ENCODE measurements at regions not wholly inside any gene's neighbourhood (a gene's known extent, or its start where the extent isn't known, plus 50 kb on each side); places are given as distances from the start of the nearest gene placed in this dataset.

DNA sequence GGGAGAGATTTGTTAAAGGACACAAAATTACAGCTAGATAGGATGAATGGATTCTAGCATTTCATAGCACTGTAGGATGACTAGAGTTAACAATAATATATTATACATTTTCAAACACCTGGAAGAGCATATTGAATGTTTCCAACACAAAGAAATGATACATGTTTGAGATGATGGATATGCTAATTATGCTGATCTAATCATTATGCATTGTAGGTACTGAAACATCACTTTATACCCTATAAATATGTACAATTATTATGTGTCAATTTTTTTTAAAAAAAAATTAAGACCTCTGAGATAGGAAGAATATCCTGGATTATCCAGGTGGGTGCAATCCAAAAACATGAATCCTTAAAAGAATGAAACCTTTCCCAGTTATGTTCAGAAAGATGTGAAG, 100.3 kb upstream of the CPNE8 start:
- POLR2A ChIA-PET (ENCODE audit: unreplicated experiment) = no interaction called here
- H3K4me1 ChIP-seq (replicated peaks; ENCODE audit: insufficient read depth) = no peaks in the 10 kb centered on the region
- H2AFZ ChIP-seq = no peak overlapping the region
- H3K79me2 ChIP-seq (ENCODE audit: low read depth) = no peaks in the 10 kb centered on the region
- H3K4me2 ChIP-seq = no peak overlapping the region
- no peaks in the 10 kb centered on the region for H3K9me3 ChIP-seq (ENCODE audit: insufficient read depth, low read depth)
- H3K36me3 ChIP-seq (ENCODE audit: low read depth) = no peaks in the 10 kb centered on the region
- no peak overlapping the region for H3K4me3 ChIP-seq
- no peaks in the 10 kb centered on the region for H3F3A ChIP-seq (ENCODE audit: insufficient read depth, low read depth)
- no peaks in the 10 kb centered on the region for H4K20me1 ChIP-seq (ENCODE audit: insufficient read depth)
- no peak overlapping the region for H3K27ac ChIP-seq
- no peak for DNase-seq
- CTCF ChIA-PET = no interaction called here
- H3K9me2 ChIP-seq (ENCODE audit: insufficient read depth) = no peaks in the 10 kb centered on the region
- TF ChIP-seq, protein P1, sequence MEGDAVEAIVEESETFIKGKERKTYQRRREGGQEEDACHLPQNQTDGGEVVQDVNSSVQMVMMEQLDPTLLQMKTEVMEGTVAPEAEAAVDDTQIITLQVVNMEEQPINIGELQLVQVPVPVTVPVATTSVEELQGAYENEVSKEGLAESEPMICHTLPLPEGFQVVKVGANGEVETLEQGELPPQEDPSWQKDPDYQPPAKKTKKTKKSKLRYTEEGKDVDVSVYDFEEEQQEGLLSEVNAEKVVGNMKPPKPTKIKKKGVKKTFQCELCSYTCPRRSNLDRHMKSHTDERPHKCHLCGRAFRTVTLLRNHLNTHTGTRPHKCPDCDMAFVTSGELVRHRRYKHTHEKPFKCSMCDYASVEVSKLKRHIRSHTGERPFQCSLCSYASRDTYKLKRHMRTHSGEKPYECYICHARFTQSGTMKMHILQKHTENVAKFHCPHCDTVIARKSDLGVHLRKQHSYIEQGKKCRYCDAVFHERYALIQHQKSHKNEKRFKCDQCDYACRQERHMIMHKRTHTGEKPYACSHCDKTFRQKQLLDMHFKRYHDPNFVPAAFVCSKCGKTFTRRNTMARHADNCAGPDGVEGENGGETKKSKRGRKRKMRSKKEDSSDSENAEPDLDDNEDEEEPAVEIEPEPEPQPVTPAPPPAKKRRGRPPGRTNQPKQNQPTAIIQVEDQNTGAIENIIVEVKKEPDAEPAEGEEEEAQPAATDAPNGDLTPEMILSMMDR (conservative IDR thresholded peaks at IDR 0.05) = no peak
- TF ChIP-seq EZH2 (IDR thresholded peaks at IDR 0.05; ENCODE audit: low read depth) = no peak
- no peaks in the 10 kb centered on the region for H3K27me3 ChIP-seq (ENCODE audit: insufficient read depth, low read depth)
- intact Hi-C loops (cut with micrococcal nuclease; ENCODE audit: unreplicated experiment) = no loop called here
- no TSS peak for BruUV-seq (replicated peaks)

- Histone ChIP-seq H3K9me3 (ENCODE audit: insufficient read depth, low read depth) (no peaks in the 10 kb centered on the region), H4K20me1 (ENCODE audit: insufficient read depth) (no peaks in the 10 kb centered on the region), H3K4me3 (no peak overlapping the region), H3K36me3 (ENCODE audit: low read depth) (no peaks in the 10 kb centered on the region), H3K27me3 (ENCODE audit: insufficient read depth, low read depth) (no peaks in the 10 kb centered on the region), H3F3A (ENCODE audit: insufficient read depth, low read depth) (no peaks in the 10 kb centered on the region), H3K4me2 (no peak overlapping the region), H3K27ac (no peak overlapping the region), H3K79me2 (ENCODE audit: low read depth) (no peaks in the 10 kb centered on the region), H3K4me1 (replicated peaks; ENCODE audit: insufficient read depth) (no peaks in the 10 kb centered on the region), H2AFZ (no peak overlapping the region), H3K9me2 (ENCODE audit: insufficient read depth) (no peaks in the 10 kb centered on the region)
- ChIA-PET CTCF (no interaction called here), POLR2A (ENCODE audit: unreplicated experiment) (no interaction called here)
- intact Hi-C loops (cut with micrococcal nuclease; ENCODE audit: unreplicated experiment) = no loop called here
- DNase-seq = no peak
- TF ChIP-seq, protein P1 (conservative IDR thresholded peaks at IDR 0.05) = no peak
- no peak for TF ChIP-seq EZH2 (IDR thresholded peaks at IDR 0.05; ENCODE audit: low read depth)
- BruUV-seq (replicated peaks) = no TSS peak
Measured at GRCh38 chr12:39003541-39004155, 98.3 kb upstream of the CPNE8 start.

DNA sequence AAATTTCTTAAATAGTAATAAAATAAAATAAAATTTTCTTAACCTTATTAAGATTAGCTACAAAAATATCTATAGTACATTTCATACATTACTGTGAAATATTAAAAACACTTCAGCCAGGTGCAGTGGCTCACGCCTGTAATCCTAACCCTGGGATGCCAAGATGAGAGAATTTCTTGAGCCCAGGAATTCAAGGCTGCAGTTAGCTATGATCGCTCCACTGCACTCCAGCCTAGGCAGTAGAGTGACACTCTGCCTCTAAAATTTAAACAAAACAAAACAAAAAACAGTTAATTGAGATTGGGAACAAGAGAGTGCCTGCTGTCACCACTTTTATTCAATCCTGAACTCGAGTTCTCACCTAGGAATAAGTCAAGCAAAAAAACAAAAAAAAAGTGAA, 95.0 kb upstream of the CPNE8 start:
- H3K9me2 ChIP-seq (ENCODE audit: insufficient read depth) = no peaks in the 10 kb centered on the region
- no peaks in the 10 kb centered on the region for H3F3A ChIP-seq (ENCODE audit: insufficient read depth, low read depth)
- no peak for TF ChIP-seq EZH2 (IDR thresholded peaks at IDR 0.05; ENCODE audit: low read depth)
- TF ChIP-seq, protein P1 (conservative IDR thresholded peaks at IDR 0.05) = no peak
- ChIA-PET CTCF (no interaction called here), POLR2A (ENCODE audit: unreplicated experiment) (no interaction called here)
- H3K27me3 ChIP-seq (ENCODE audit: insufficient read depth, low read depth) = no peaks in the 10 kb centered on the region
- no peak for DNase-seq
- no peaks in the 10 kb centered on the region for H3K4me1 ChIP-seq (replicated peaks; ENCODE audit: insufficient read depth)
- no peaks in the 10 kb centered on the region for H4K20me1 ChIP-seq (ENCODE audit: insufficient read depth)
- no peaks in the 10 kb centered on the region for H3K9me3 ChIP-seq (ENCODE audit: insufficient read depth, low read depth)
- BruUV-seq (replicated peaks) = no TSS peak
- H3K27ac ChIP-seq = no peak overlapping the region
- H3K4me3 ChIP-seq = no peak overlapping the region
- intact Hi-C loops (cut with micrococcal nuclease; ENCODE audit: unreplicated experiment) = no loop called here
- H3K4me2 ChIP-seq = no peak overlapping the region
- H2AFZ ChIP-seq = no peak overlapping the region
- no peaks in the 10 kb centered on the region for H3K36me3 ChIP-seq (ENCODE audit: low read depth)
- H3K79me2 ChIP-seq (ENCODE audit: low read depth) = no peaks in the 10 kb centered on the region
